MCF 10A (cell line): ENCODE measurements at regions not wholly inside any gene's neighbourhood (a gene's known extent, or its start where the extent isn't known, plus 50 kb on each side); places are given as distances from the start of the nearest gene placed in this dataset.

Source experiments
- BruUV-seq: library from RNA; stranded (reverse); fragments of 400-500 nt; replicated peaks from 2 replicates; lab custom pipeline; 2021; lab: Mats Ljungman, UMichigan
- CTCF ChIA-PET: fragments of 300-600 bp; sonication (Branson Sonifier 250); formaldehyde crosslinking; extraction: SDS; loops from one replicate; lab custom pipeline; 2021; ENCODE audit warnings: antibody characterized with exemption, inconsistent platforms; lab: Yijun Ruan, JAX
- POLR2A ChIA-PET: fragments of 300-600, 350-650 bp; sonication (Branson Sonifier 250); formaldehyde crosslinking; extraction: SDS; loops from one replicate; lab custom pipeline; 2020; ENCODE audit warnings: antibody characterized with exemption, inconsistent platforms; lab: Yijun Ruan, JAX
- DNase-seq: peaks from one replicate; pipeline ENCODE4 v3.0.0-alpha.2; 2018; ENCODE audit not compliant: unreplicated experiment
- H3K27ac Mint-ChIP-seq: one replicate; pipeline ENCODE4 v1.8.0; 2022; ENCODE audit warnings: mild to moderate bottlenecking, low read depth, mixed read lengths; ENCODE audit not compliant: unreplicated experiment
- H3K27me3 Mint-ChIP-seq: one replicate; pipeline ENCODE4 v1.8.0; 2022; ENCODE audit warnings: mixed read lengths; ENCODE audit not compliant: insufficient read depth, unreplicated experiment
- H3K36me3 Mint-ChIP-seq: one replicate; pipeline ENCODE4 v1.8.0; 2022; ENCODE audit warnings: mild to moderate bottlenecking, moderate library complexity, mixed read lengths; ENCODE audit not compliant: insufficient read depth, unreplicated experiment
- H3K4me1 Mint-ChIP-seq: one replicate; pipeline ENCODE4 v1.8.0; 2022; ENCODE audit warnings: mixed read lengths; ENCODE audit not compliant: insufficient read depth, unreplicated experiment
- H3K4me3 Mint-ChIP-seq: one replicate; pipeline ENCODE4 v1.8.0; 2022; ENCODE audit warnings: mild to moderate bottlenecking, moderate library complexity, mixed read lengths; ENCODE audit not compliant: unreplicated experiment
- H3K9me3 Mint-ChIP-seq: one replicate; pipeline ENCODE4 v1.8.0; 2022; ENCODE audit warnings: mixed read lengths; ENCODE audit not compliant: unreplicated experiment
- intact Hi-C: fragments of 100-400 bp; cut with micrococcal nuclease; formaldehyde crosslinking; loops from 2 replicates; pipeline ENCODE4 v1.14.1; 2022
- TF ChIP-seq, protein P1 (sequence below): fragments of 200-600 bp; IDR thresholded peaks from one replicate; pipeline ENCODE4 v1.8.0; 2022; ENCODE audit warnings: antibody characterized with exemption, mild to moderate bottlenecking; ENCODE audit not compliant: unreplicated experiment

DNA sequence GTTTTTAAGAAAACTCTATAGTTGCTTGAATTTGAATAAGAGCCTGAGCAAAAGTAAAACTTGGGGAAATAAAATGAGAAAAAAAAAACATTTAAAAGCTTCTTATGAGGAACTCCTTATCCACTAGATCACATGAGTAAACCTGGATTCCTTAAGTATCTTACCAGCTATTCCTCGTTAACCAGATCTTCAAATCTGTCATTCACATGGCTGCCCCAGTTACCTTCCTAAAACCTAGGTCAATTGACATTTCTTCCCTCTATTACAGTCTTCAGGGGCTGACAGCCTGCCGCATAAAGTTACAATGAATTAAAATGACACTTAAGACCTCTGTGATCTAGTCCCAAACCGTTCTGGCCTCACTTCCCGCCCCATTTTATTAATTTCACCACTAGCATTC is 583.6 kb downstream of the NR2F2 start:
- Mint-ChIP-seq H3K27me3 (peaks cover 26% of the 10 kb centered on the region), H3K4me1 (no peaks in the 10 kb centered on the region), H3K4me3 (no peak overlapping the region), H3K27ac (no peak overlapping the region), H3K36me3 (no peaks in the 10 kb centered on the region), H3K9me3 (peaks cover 25% of the 10 kb centered on the region)
- intact Hi-C loops = no loop called here
- ChIA-PET POLR2A (no interaction called here), CTCF (no interaction called here)
- TF ChIP-seq, protein P1, sequence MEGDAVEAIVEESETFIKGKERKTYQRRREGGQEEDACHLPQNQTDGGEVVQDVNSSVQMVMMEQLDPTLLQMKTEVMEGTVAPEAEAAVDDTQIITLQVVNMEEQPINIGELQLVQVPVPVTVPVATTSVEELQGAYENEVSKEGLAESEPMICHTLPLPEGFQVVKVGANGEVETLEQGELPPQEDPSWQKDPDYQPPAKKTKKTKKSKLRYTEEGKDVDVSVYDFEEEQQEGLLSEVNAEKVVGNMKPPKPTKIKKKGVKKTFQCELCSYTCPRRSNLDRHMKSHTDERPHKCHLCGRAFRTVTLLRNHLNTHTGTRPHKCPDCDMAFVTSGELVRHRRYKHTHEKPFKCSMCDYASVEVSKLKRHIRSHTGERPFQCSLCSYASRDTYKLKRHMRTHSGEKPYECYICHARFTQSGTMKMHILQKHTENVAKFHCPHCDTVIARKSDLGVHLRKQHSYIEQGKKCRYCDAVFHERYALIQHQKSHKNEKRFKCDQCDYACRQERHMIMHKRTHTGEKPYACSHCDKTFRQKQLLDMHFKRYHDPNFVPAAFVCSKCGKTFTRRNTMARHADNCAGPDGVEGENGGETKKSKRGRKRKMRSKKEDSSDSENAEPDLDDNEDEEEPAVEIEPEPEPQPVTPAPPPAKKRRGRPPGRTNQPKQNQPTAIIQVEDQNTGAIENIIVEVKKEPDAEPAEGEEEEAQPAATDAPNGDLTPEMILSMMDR = no peak
- DNase-seq = no peak
- no TSS peak for BruUV-seq

DNA sequence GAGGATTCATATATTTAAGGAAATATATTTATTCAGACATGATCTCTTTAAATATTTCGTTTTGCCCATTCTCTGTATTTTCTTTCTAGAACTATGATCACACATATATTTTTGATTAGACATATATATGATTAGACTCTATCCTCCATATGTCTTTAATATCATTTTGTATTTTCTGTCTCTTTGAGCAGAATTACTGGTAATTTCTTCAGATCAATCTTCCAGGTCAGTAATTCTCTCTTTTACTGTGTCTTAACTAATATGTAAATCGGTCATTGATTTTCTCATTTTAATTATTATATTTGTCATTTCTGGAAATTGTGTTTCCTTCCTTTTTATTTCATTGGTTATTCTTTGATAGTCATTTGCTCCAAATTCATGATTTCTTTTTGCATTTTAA is 586.2 kb downstream of the NR2F2 start:
- intact Hi-C loops = no loop called here
- Mint-ChIP-seq H3K27me3 (peaks cover 17% of the 10 kb centered on the region), H3K27ac (no peak overlapping the region), H3K9me3 (peaks cover 29% of the 10 kb centered on the region), H3K36me3 (no peaks in the 10 kb centered on the region), H3K4me3 (no peak overlapping the region), H3K4me1 (no peaks in the 10 kb centered on the region)
- TF ChIP-seq, protein P1 = no peak
- no TSS peak for BruUV-seq
- no peak for DNase-seq
- CTCF ChIA-PET = no interaction called here
- POLR2A ChIA-PET = no interaction called here

DNA sequence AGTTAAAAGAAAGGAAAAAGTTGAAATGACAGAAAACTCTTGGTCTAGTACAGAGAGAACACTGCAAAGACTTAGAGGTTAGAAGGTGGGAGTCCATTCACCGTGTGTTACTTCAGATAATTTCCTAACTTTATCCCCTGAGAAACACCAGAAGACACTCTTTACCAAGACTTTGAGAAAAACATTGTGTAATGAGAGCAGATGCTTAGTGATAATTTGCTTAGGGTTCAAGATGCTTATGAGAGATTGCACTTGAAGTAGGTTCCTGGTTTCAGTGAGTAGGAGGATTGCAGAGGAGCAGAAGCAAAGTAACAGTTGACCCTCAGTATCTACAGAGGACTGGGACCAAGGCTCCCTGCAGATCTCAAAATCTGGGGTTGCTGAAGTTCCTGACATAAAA is 594.1 kb downstream of the NR2F2 start:
- no peaks in the 10 kb centered on the region for H3K36me3 Mint-ChIP-seq
- H3K4me1 Mint-ChIP-seq = no peaks in the 10 kb centered on the region
- no peak overlapping the region for H3K4me3 Mint-ChIP-seq
- no peaks in the 10 kb centered on the region for H3K27me3 Mint-ChIP-seq
- no TSS peak for BruUV-seq
- POLR2A ChIA-PET = no interaction called here
- H3K9me3 Mint-ChIP-seq = peaks cover 7% of the 10 kb centered on the region
- H3K27ac Mint-ChIP-seq = no peak overlapping the region
- intact Hi-C loops = no loop called here
- no peak for DNase-seq
- TF ChIP-seq, protein P1 = no peak
- CTCF ChIA-PET = no interaction called here

DNA sequence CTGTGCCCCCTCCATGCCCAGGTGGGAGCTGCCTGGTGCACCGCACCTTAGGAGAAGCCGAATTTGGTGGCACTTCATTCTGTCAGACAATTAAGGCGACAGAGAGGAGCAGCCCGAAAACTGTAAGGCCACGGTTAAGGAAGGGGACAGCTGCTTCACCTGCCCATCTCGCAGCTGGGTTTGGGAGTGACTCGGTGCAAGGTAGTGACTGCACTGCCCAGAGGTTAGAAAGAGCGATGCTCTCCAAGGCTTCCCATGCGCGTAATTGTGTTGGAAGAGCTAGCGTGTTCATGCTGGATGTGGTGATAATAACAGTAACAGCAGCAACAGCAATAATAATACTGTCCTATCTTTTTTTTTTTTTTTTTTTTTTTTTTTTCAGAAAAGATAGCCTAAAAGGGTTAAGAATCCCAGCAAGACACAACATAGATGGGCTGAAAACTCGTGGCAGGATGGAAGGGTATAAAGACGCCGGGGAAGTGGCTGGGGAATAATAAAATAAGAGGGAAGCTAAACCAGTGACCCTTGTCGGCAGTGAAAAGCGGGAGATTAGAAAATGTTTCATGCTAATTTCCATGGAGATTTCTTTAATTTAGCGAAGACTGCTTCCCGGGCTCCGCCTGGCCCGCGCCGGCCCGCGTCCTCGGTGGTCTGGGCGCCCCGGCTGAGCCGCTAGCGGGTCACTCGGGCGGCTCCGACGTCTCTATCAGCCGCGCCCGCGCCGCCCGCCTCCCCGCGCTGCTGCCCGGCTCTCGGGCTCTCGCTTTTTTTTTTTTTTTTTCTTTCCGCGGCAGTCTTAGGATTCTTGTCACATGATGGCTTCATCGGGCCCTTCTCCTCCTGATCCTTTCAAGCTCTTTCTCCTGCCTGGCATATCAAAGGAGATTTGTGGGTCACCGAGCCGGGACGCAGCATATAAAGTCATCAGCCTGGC is 617.1 kb downstream of the NR2F2 start:
- CTCF ChIA-PET = no interaction called here
- Mint-ChIP-seq H3K9me3 (no peaks in the 10 kb centered on the region), H3K4me3 (no peak overlapping the region), H3K4me1 (no peaks in the 10 kb centered on the region), H3K36me3 (no peaks in the 10 kb centered on the region), H3K27me3 (peaks cover 75% of the 10 kb centered on the region), H3K27ac (no peak overlapping the region)
- DNase-seq = no peak
- TF ChIP-seq, protein P1 = no peak
- no TSS peak for BruUV-seq
- POLR2A ChIA-PET = interaction anchor here (0.6 kb wide), 1 partner anchor 46 kb away, joined by 3 read pairs; no protein-coding TSS in a partner anchor
- intact Hi-C loops = no loop called here
